ENCODE measurements at regions not wholly inside any gene's neighbourhood (a gene's known extent, or its start where the extent isn't known, plus 50 kb on each side); places are given as distances from the start of the nearest gene placed in this dataset.

DNA sequence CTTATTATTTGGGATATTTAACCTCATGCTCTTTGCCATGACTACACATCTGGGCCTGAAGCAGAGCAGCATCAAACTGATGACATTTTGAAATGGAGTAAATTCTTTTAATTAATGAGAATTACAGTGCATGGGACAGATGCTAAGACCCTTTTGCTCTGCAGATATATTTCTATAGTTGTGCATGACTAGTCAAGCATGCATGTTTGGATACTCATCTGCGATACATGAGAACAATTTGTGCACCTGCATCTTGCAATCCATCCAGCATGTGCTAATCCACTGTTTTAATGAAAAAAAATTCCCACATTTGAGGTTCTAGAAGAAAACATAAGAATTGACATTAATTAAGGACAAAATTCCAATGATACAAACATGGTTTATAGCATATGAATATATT lies 1047.6 kb upstream of the ACO1 start:
- H3K36me3 ChIP-seq (ENCODE audit: control insufficient read depth in 1 of 2, insufficient read depth in 2 of 2, low read length in 2 of 2): no peaks in the 10 kb centered on the region
- ATAC-seq (no peak), DNase-seq (ENCODE audit: low read depth, low spot score) (no peak)
- H3K4me3 ChIP-seq (replicated peaks in 1 of 2; ENCODE audit: low read depth in 1 of 2, low read length in 2 of 2): no peak overlapping the region
- no peaks in the 10 kb centered on the region for H3K27me3 ChIP-seq (ENCODE audit: insufficient read depth, low read length)
- no peak overlapping the region for H2AFZ ChIP-seq (ENCODE audit: low read depth, low read length, poor library complexity, severe bottlenecking)
- TF ChIP-seq, protein P1, sequence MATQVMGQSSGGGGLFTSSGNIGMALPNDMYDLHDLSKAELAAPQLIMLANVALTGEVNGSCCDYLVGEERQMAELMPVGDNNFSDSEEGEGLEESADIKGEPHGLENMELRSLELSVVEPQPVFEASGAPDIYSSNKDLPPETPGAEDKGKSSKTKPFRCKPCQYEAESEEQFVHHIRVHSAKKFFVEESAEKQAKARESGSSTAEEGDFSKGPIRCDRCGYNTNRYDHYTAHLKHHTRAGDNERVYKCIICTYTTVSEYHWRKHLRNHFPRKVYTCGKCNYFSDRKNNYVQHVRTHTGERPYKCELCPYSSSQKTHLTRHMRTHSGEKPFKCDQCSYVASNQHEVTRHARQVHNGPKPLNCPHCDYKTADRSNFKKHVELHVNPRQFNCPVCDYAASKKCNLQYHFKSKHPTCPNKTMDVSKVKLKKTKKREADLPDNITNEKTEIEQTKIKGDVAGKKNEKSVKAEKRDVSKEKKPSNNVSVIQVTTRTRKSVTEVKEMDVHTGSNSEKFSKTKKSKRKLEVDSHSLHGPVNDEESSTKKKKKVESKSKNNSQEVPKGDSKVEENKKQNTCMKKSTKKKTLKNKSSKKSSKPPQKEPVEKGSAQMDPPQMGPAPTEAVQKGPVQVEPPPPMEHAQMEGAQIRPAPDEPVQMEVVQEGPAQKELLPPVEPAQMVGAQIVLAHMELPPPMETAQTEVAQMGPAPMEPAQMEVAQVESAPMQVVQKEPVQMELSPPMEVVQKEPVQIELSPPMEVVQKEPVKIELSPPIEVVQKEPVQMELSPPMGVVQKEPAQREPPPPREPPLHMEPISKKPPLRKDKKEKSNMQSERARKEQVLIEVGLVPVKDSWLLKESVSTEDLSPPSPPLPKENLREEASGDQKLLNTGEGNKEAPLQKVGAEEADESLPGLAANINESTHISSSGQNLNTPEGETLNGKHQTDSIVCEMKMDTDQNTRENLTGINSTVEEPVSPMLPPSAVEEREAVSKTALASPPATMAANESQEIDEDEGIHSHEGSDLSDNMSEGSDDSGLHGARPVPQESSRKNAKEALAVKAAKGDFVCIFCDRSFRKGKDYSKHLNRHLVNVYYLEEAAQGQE (IDR thresholded peaks at IDR 0.05; ENCODE audit: low read depth): no peak
- TF ChIP-seq POLR2AphosphoS5 (IDR thresholded peaks at IDR 0.05; ENCODE audit: low read depth, low read length) (no peak), POLR2A (IDR thresholded peaks at IDR 0.05; ENCODE audit: borderline replicate concordance, extremely low read depth, insufficient read depth, insufficient read length) (no peak), ELF1 (IDR thresholded peaks at IDR 0.05; ENCODE audit: borderline replicate concordance, low read depth) (no peak), CEBPB (IDR thresholded peaks at IDR 0.05; ENCODE audit: low read depth) (no peak), EZH2phosphoT487 (IDR thresholded peaks at IDR 0.05; ENCODE audit: borderline replicate concordance) (no peak), YY1 (IDR thresholded peaks at IDR 0.05; ENCODE audit: extremely low read depth, insufficient replicate concordance, low read depth, low read length) (no peak)
- TF ChIP-seq, protein P2, sequence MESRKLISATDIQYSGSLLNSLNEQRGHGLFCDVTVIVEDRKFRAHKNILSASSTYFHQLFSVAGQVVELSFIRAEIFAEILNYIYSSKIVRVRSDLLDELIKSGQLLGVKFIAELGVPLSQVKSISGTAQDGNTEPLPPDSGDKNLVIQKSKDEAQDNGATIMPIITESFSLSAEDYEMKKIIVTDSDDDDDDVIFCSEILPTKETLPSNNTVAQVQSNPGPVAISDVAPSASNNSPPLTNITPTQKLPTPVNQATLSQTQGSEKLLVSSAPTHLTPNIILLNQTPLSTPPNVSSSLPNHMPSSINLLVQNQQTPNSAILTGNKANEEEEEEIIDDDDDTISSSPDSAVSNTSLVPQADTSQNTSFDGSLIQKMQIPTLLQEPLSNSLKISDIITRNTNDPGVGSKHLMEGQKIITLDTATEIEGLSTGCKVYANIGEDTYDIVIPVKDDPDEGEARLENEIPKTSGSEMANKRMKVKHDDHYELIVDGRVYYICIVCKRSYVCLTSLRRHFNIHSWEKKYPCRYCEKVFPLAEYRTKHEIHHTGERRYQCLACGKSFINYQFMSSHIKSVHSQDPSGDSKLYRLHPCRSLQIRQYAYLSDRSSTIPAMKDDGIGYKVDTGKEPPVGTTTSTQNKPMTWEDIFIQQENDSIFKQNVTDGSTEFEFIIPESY (IDR thresholded peaks at IDR 0.05; ENCODE audit: extremely low read depth, insufficient replicate concordance, low read length): no peak
- H3K9me2 ChIP-seq (ENCODE audit: insufficient read depth): no peaks in the 10 kb centered on the region
- H3K79me2 ChIP-seq (ENCODE audit: insufficient read depth, low read length): no peaks in the 10 kb centered on the region
- no peak overlapping the region for H3K9ac ChIP-seq (ENCODE audit: low read length)
- ChIA-PET RAD21 (ENCODE audit: low non-redundant PET in 1 of 2, low total read pairs in 2 of 2, uncharacterized antibody in 2 of 2, unreplicated experiment in 2 of 2) (no interaction called here), POLR2A (no interaction called here), CTCF (no interaction called here)
- no peaks in the 10 kb centered on the region for H4K20me1 ChIP-seq (ENCODE audit: insufficient read depth)
- intact Hi-C loops (cut with micrococcal nuclease): no loop called here
- no TSS peak for BruUV-seq (replicated peaks)
- H3K4me2 ChIP-seq (ENCODE audit: low read length): no peak overlapping the region
- peaks cover 0 to 4% of the 10 kb centered on the region in 2 experiments; a peak in 1 of 4 replicates for H3K9me3 ChIP-seq (ENCODE audit: control insufficient read depth in 1 of 2, insufficient read depth in 1 of 2, low read depth in 1 of 2, low read length in 2 of 2)
- H3K27ac ChIP-seq (ENCODE audit: low read depth, low read length): no peak overlapping the region
- no peaks in the 10 kb centered on the region for H3K4me1 ChIP-seq (ENCODE audit: control insufficient read depth in 1 of 2, insufficient read depth in 2 of 2, low read length in 2 of 2)
